ENCODE measurements at regions not wholly inside any gene's neighbourhood (a gene's known extent, or its start where the extent isn't known, plus 50 kb on each side); places are given as distances from the start of the nearest gene placed in this dataset.

DNA sequence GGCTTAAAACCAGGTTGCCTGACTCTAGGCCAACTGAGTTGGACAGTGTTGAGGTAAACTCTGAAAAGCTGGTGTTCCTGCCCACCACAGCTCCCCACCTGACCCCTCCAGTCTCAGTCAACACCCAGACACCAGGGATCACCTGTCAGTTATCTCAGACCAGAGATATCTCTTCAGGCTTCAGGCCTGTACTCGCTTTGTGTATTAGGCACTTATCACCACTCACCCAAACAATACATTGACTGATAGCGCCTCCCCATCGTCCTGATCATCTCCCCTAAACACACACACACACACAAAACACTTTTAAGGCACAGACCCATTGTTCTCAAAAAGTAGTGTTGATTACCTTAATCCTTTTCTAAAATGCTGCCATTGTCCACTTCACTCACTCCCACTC, 111.5 kb downstream of the PLCE1 start:
- TF ChIP-seq GATA2 (IDR thresholded peaks at IDR 0.05; ENCODE audit: low read depth, low read length) (no peak), GATA3 (IDR thresholded peaks at IDR 0.05; ENCODE audit: low read depth, low read length) (no peak)

All from SH-SY5Y (cell line).